ENCODE measurements at regions not wholly inside any gene's neighbourhood (a gene's known extent, or its start where the extent isn't known, plus 50 kb on each side); places are given as distances from the start of the nearest gene placed in this dataset.
A peak's percentile ranks its signal among the peaks of the same experiment; 100 is the strongest.

DNA sequence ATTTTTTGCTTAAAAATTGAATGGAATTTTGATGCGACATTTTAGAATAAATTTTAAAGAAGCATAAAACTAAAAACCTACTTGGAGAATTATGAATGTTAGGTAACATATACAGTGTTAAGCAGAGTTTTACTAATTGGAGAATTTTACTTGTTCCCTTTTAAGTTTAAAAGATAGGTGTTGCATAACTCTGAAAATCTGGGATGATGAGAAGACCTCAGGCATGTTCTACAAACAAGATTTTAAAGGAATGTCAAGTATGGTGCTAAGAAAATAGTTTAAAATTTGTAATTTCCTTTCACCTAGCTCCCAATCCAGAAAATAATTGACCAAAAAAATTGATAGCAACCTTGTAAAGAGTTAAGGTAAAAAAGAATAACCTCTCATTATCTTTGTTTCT, 135.8 kb downstream of the RFC3 start:
- DNase-seq: no peak

DNA sequence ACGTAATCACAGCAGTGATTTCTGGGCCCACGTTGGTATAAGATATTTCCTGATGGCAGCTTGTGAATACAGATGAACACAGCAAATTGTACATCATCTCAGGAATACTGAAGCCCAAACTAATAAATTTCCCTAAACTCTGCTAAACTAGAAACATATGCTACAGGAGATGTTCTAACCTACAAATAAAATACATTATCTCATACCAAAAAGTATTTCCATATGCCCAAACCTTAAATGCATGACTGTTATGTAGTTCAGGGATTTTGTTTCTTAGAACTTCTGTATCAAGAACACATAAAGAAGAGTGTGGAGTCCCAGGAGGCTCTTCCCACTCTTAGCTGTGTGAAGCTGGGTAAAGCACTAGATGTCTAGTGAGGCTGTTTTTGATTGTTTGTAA, 138.4 kb downstream of the RFC3 start:
- no peak for DNase-seq

GRCh38 chr13:33957497-33957905, 139.6 kb downstream of the RFC3 start:
- no peak for DNase-seq

DNA sequence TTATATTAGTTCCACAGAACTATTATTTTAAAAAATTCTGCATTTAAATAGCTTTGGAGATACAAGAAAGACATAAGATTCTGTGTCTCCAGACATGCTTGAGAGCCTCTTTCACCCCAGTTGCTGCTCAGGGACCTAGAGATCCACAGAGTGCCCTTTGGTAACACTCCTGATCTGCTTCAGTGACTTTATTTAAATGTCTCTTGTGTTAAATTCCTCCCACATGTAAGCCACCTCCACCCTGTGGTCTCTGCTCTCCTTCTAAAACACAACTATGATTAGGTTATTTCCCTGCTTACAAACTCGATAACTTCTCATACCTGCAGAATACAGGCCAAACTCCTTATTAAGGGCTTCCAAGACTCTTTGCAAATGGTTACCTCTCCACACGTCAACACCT, 141.0 kb downstream of the RFC3 start:
- no peak for DNase-seq

DNA sequence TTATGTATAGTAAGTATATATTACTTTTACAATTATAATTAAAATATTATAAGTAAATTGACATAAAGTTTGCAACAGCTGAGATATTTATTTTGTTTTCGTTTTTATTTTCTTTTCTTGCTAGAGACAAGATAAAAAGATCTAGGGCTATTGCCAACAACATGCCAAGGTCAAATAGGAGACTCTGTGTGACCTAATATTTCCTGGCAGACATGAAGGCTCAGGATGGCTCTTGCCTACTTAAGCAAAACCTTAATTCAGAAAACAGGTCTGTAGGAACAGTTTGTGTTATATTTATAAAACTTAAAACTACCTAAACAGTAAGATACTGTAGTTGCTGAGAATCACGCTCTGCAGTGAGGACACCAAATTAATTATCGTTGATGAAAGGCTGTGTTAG, 145.2 kb downstream of the RFC3 start:
- no peak for DNase-seq

DNA sequence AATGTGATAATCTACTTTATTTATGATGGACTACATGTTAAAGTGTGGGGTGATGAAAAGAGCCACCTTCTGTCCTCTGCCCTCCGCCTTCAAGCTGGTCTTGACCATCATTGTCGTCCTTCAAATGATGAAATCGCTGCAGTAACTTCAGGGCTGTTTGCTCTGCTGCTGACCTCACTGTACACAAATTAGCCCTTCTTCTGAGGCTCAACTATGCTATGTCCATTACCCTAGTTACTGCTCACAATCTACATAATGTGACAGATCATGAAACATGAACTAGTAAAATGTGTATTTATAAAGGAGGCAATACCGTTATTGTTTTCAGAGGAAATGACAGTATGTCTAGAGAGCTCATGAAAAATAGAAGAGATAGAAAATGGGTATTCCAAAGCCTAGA, 145.9 kb downstream of the RFC3 start:
- no peak for DNase-seq

DNA sequence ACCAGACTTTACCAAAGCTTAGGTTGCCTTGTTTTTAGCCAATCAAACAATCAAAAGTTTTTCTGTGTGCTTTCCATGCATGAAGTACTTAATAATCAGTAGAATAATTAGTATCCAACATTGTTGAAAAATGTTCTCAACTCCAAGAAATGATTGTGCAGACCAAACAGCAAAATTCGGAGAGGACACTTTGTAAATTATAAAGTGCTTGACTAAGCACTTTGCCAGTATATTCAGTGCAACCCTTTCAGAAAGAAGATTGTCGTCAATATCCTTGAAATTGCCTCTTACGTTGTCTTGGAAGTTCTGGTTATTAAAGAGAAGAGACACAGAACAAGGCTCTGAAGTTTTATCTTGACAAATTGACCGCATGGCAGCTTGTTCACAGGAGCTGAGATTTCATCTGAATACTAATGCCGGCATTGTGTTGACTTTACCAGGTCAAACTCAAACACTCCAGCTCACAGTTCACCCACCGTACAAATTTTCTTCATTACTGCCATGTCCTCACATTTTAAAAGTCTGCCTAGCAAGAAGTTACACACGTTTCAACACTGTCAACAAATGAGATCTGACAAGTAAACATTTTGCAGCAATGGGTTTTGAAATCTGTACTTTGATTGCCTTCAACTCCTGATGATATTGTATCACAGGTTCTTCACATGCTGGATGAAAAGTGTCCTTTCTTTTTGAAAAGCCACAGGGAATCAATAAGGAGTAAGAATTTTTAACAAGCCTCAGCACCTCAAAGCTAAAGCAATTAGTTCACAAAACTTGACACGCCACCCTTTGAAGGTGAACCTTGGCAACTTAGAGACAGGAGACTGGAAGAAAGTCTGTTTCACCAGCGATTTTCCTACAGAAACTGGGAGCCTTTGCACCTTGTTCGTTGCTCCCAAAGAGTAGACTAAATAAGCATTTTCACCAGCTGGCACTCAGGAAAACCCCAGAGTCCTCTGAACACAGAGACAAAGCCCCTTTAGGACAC, 150.9 kb downstream of the RFC3 start:
- DNase-seq: no peak

- no peak for DNase-seq
Measured at GRCh38 chr13:33970746-33971561, 153.0 kb downstream of the RFC3 start.

DNA sequence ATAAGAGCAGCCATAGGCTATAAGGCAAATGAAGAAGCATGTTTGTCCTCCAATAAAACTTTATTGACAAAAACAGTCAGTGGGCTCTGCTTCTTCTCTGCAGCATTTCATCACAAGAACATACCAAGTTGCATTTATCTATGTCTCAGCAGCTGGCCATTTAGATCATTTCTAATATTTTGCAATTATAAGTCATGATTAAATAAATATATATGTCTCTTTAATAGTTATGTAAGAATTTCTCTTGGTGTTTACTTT, 153.5 kb downstream of the RFC3 start:
- no peak for DNase-seq

- DNase-seq: no peak
Measured at GRCh38 chr13:33973194-33973593, 155.2 kb downstream of the RFC3 start.

- DNase-seq: no peak
Measured at GRCh38 chr13:33976965-33977364, 159.0 kb downstream of the RFC3 start.

DNA sequence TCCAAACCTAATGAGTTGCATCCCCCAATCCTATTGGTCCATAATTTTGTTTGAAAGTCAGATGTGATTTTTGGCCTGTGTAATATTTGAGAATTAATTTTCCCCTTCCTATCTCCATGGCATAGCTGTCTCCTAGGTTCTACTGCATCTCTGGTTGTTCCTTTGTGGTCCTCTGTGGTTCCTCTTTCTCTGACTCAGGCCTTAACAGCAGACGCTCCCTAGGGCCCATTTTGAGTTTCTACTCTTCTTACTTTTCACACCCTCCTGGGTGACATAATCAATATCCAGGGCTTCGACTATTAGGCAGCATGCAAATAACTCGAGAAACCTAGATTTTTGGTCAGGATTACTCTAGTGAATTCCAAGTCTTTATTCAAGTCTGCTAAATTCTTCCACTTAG, 160.7 kb downstream of the RFC3 start:
- no peak for DNase-seq

GRCh38 chr13:33992881-33993336, 175.0 kb downstream of the RFC3 start:
- peak; percentile 84 for DNase-seq

GRCh38 chr13:33994198-33994597, 176.2 kb downstream of the RFC3 start:
- peak; percentile 50 for DNase-seq

DNA sequence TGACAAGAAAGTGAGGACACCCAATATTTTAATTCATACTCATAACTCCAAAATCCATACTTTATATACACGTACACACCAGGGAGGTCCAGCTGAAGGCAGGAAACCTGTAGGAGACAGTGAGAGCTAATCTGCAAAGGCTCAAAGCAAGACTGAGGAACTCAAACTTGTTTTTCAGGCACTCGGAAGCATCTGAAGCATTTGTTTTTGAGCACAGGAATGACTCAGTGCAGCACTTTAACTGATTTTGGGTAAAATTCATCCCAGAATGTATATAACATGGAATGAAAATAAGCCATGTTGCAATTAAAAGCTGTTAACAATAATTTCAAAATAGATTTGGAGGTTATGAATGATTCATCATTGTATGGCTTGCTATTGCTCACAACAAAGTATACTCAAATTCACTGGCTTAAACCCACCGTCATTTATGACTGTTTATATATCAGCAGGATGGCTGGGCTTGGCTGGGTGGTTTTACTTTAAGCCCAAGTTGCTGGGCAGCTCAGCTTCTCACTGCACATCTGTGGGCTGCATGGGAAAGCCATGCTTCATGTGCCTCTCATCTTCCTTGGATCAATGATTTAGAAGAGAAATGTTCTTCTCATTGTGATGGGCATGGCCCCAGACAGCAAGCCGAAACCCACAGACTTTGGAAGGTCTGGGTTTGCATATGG, 177.0 kb downstream of the RFC3 start:
- DNase-seq: no peak

- DNase-seq: no peak
Measured at GRCh38 chr13:33996636-33997035, 178.7 kb downstream of the RFC3 start.

DNA sequence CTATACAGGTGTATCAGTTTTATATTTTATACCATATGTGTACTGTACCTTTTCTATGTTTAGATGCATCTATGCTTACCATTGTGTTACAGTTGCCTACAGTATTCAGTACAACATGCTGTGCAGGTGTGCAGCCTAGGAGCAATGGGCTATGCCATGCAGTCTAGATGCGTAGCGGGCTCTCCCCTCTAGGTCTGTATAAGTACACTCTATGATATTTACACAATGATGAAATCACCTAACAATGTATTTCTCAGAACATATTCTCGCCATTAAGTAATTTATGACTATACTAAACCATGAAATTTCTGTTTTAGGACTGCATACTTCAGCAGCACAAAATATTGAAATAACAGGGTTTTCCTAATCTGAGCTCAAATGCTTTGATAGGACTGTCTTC, 179.6 kb downstream of the RFC3 start:
- peak; percentile 9 for DNase-seq

DNA sequence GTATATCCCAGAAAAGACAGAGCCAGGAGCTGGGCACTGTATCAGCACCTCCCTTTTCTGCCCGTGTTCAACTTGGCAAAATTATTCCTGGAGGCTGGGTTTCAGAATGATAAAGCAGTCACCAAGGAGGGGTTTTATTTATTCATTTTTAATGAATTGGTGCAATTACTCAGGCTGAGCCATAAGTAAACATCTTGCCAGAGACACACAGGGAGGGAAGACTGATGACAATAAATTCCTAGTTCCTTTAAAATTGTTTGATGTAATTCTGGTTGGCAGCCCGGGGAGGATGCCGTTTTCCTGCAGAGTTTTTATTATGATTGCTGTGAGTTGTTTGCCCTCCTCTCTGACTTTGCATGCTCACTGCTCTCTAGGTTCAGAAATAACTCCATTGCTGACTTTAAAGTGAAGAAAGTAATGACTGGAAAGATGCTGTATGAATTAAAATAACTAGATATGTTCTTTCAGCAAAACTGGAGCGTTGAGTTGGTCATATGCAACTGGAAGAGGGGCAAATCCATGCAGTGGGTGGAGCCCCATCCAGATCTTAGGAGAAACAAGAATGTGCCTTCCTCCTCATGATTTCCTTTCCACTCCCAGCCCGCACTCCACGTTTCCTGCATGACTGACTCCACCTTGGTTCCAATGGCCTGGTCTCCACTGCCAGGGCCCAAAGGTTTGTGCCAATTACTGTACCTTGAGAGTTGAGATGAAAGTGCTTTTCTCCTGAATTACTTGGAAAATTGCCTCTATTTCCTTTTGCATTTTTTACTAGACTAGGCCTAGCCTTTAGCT, 182.1 kb downstream of the RFC3 start:
- peak; percentile 75 for DNase-seq

DNA sequence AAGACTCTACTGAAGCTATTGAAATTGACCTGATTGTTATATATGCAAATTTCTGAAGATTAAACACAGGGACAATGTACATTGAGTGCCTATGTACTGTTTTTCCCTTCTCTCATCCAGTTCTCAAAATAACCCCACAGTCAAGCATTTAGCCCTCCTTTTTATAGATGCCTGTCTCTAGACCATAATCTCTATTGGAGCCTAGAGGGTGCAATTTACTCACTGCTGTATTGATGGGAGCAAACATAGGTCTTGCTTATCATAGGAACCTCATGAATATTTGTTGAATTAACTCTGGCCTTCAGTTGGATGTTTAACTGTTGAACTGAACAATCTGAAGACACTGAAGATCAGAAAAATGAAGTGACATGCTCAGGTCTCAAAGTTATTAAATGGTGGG, 183.0 kb downstream of the RFC3 start:
- DNase-seq: peak; percentile 48

GRCh38 chr13:34001389-34001788, 183.4 kb downstream of the RFC3 start:
- DNase-seq: no peak

- DNase-seq: no peak
Measured at GRCh38 chr13:34002141-34002540, 184.2 kb downstream of the RFC3 start.

- no peak for DNase-seq
Measured at GRCh38 chr13:34002924-34003323, 185.0 kb downstream of the RFC3 start.

DNA sequence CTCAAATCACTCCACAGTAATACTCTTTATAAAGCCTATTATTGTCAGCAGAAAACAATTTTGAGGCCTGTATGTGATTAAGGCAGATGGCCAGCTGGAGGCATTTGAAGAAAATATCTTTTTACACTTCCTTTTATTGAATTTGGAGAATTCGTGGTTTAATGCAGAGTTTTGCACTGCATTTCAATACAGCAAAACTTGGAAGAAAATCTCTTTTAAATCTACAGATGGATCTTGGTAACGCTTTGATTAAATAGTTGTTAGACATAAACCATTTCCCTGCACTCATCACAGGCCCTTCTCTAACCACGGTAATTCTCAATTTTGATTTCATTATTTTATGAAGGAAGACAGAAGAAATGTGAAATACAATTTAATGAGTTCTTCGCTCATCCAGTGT, 185.7 kb downstream of the RFC3 start:
- DNase-seq: no peak

Data from NCI-H146 (cell line).